Left ventricle myocardium superior (tissue), 1 donor: ENCODE measurements at regions not wholly inside any gene's neighbourhood (a gene's known extent, or its start where the extent isn't known, plus 50 kb on each side); places are given as distances from the start of the nearest gene placed in this dataset.
"Not testable (repeated sequence)": the region's sequence is repeated elsewhere in the genome, so short reads cannot be mapped to it uniquely, and the experiment has no call there.

ENCODE experiments used
- ATAC-seq: fragments of 200-7000 bp; cut with Tn5 transposase; one replicate; pipeline ENCODE4 v1.9.1; 2020; ENCODE audit warnings: mild to moderate bottlenecking, moderate library complexity
- DNase-seq: peaks from one replicate; pipeline ENCODE4 v3.0.0-alpha.2; 2020
- intact Hi-C: fragments of 100-400 bp; cut with micrococcal nuclease; formaldehyde crosslinking; loops from one replicate; pipeline ENCODE4 v1.11.0; 2022
- donor health status: DM: no; HTN: yes; CAD: no; lungs with severe emphysema.

DNA sequence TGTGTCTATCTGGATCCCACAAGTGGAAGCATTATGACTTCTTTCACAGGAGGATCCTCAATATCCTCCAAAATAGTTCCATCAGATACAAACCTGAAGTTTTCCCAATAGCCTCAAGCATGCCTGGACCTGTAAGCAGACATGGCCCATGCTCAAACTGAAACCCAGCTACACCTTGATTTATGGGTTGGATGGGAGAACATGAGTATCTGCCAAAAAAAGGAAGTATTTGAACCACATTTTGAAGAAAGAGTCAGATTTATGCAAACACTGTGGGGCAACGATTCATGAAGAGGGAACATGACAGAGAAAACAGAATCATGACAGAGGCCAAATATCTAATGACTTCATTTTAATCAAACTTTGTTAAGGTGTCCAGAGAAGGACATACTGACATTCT is 351.0 kb upstream of the NFIA start:
- no peak for ATAC-seq
- no peak for DNase-seq
- intact Hi-C loops: no loop called here

DNA sequence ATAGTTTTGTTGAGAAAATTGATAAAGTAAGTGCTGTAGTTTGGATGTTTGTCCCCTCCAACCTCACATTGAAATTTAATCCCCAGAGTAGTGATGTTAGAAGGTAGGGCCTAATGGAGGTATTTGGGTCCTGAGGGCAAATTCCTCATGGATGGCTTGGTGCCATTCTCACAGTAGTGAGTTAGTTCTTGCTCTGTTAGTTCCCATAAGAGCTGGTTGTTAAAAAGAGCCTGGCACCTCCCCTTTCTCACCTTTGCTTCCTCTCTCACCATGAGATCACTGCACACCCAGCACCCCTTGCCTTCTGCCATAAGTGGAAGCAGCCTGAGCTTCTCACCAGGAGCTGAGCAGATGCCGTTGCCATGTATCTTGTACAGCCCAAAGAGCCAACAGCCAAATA is 354.8 kb upstream of the NFIA start:
- ATAC-seq: no peak
- intact Hi-C loops: no loop called here
- no peak for DNase-seq

DNA sequence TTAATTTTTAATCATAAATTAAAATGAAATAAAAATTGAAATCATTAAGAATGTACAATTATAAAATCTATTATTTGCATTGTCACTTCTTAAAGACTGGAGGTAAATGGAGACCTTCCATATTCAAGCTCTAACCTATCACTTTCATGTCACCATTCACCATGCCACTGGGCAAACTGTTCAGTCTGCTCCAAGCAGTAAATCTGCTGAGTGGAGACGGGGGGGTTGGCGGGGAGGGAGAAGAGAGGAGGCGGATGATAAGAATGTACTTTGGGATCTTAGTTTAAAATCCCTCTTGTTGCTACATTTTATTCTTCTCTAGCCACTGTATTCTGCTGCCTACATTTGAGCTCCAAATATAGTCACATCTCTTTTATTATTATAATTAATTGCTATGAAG is 365.9 kb upstream of the NFIA start:
- intact Hi-C loops: no loop called here
- ATAC-seq (no peak), DNase-seq (no peak)

DNA sequence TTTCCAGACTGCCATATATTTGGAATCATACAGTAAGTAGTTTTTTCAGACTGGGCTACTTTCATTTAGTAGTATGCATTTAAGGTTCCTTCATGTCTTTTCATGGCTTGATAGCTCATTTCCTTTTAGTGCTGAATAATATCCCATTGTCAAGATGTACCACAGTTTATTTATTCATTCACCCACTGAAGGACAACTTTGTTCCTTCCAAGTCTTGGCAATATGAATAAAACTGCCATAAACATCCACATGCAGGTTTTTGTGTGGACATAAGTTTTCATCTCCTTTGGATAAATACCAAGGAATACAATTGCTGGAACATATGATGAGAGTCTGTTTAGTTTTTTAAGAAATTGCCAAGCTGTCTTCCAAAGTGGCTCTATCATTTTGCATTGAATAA is 366.4 kb upstream of the NFIA start:
- intact Hi-C loops: no loop called here
- no peak for ATAC-seq
- no peak for DNase-seq

DNA sequence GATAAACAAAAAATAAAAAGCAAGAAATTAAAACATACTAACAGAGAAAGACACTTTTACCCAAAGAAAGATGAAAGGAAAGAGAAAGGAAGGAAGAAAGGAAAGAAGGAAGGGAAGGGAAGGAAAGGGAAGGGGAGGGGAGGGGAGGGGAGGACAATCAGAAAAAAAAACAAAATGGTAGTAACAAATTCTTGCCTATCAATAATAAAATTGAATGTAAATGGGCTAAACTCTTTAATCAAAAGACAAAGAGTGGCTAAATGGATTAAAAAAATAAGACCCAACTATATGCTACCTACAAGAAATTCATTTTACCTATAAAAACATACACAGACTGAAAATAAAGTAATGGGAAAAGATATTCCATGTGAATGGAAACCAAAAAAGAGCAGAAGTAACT is 372.9 kb upstream of the NFIA start:
- intact Hi-C loops: no loop called here
- ATAC-seq: no peak
- no peak for DNase-seq

DNA sequence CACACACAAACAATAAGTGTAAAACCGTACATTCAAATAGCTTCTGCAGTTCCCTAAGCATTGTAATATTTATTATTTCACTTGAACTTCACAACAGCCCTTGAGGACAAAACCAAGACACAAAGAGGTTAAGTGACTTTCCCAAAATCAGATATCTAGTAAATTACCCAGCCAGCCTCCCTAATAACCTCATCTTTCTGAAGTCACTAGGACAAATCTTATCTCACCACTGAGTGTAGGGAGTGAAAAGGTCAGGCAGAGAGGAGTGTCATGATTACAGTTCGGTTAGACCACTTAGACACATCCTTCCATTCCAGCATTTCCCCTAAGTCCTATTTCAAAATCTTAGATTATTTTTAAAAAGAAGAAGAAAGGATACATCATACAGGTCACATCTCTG is 377.3 kb upstream of the NFIA start:
- DNase-seq (no peak), ATAC-seq (no peak)
- intact Hi-C loops: no loop called here

DNA sequence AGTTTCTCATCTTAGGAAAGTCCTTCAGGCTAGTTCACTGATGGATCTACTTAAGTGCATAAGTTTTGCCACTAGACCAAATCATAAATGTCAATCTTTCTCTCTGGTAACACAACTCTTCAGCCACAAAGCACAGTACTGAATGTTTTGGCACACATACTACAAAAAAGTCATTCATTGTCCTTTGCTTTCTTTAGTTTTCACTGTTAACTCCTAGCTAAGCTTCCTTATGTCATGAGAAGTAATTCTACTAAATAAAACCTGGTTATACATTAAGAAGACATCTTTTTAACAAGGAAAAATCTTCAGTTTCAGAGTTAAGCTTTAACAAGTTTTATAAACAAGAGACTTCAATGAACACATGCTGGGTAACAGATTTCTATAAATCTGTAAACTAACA is 379.2 kb upstream of the NFIA start:
- intact Hi-C loops: no loop called here
- no peak for ATAC-seq

DNA sequence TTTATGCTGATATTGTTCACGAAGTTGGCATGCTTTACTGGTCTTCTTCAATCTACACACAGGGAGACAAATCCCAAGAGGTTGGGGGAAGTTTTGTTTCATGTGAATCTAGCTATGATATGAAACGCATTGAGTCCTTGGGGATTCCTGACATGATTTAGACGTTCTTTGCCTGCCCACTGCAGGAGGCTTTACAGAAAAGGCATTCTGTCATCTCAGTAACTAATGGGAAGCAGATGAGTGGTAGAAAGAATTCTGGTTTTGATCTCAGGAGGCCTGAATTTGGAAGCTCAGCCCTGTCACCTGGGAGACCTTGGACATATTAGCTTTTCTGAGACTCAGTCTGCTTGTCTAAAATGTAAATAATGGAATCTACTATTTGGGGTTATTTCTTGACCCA is 383.0 kb upstream of the NFIA start:
- DNase-seq (no peak), ATAC-seq (no peak)
- intact Hi-C loops: no loop called here

More for the DNA sequence above, 379.2 kb upstream of the NFIA start:
- DNase-seq: no peak

DNA sequence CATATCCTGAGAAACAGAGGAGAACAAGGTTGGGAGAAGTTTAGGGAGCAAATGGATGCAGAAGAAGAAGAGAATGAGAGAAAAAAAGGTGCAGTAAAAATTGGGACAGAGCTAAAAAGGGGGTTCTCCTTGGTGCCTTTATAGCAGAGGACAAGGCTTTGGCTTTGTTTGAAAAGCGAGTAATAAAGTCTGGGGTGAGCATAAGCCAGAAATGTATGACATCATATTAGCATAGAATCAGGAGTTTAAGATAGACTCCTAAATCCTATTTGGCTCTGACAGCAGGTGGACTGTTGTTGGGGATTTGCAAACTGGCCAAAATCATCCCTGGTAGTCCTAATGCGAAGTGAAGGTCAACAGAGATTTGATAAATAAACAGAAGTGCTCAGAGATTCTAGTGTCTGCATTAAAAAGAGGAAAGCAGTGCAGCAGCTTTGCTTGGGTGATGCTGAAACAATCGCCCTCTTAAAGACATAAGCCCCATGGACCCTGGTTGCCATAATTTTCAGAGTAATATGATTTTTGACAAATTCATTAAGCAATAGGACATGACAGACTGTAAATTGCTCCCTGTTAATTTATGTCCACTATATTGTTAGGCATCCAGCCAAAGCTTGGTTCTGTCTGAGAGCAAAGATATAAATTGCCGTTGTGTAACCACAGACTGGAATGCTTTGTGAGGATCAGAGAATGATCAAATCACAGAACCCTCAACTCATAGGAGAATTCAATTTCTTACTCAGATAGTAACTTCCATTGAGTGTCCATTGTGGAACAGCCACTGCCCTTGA is 385.0 kb upstream of the NFIA start:
- no peak for ATAC-seq
- intact Hi-C loops: no loop called here
- DNase-seq: no peak

DNA sequence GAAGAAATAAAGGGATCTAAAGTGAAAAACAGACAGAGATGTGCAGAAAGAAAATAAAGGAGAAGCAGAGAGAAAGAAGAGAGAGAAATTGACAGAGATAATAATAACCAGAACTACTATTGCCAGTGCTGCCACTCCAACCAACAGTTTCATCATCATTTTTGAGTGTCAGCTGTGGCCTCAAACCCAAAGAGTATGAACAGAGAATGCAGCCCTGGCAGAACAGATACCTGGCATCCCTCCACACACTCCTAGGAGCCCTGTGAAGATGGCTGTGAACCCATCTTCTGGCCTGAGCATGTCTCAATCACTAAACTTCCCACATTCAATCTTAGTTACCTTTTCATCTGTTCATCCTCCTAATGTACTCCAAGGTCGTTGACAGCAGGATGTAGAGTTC is 385.8 kb upstream of the NFIA start:
- DNase-seq (no peak), ATAC-seq (peak; percentile 58)
- intact Hi-C loops: no loop called here

DNA sequence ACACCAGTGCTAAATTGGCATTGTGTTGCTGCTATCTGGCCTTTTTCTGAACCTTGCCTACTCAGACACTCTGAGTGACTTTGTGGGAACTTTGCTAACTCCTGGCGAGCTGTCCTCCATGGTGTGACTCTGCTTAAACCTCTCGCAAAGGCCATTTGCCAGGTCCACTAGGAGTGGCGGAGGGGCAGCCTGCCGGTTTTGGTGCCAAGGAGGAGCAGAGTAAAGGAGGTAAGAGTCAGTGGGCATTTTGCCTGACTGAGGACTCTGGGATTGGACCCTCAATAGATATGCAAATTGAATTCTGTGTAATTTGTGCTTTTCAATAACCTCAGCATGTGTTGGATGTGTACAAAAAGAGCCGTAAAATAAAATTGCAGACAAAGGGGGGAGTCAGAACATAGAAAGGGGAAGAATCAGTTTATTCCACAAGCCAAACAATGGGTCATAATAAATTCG is 386.6 kb upstream of the NFIA start:
- ATAC-seq: peak; percentile 98
- DNase-seq: peak; percentile 66
- intact Hi-C loops: no loop called here

DNA sequence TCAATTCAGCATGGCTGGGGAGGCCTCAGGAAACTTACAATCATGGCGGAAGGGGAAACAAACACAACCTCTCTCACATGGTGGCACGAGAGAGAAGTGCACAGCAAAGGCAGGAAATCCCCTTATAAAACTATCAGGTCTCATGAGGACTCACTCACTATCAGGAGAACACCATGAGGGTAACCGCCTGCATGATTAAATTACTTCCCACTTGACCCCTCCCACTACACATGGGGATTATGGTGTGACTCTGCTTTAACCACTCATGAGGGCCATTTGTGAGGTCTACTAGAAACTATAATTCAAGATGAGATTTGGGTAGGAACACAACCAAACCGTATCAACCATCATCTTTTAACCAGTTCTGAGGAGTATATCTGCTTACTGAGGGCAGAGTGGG is 387.4 kb upstream of the NFIA start:
- DNase-seq: no peak
- ATAC-seq: peak; percentile 17
- intact Hi-C loops: no loop called here

DNA sequence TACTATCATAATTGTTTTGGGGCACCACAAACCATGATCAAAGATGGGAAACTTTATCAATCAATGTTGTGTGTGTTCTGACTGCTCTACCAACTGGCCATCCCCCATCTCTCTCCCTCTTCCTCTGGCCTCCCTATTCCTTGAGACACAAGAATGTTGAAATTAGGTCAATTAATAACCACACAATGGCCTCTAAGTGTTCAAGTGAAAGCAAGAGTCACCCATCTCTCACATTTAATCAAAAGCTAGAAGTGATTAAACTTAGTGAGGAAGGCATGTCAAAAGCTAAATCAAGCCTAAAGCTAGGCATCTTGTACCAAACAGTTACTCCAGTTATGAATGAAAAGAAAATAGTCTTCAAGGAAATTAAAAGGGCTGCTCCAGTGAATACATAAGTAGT is 390.3 kb upstream of the NFIA start:
- DNase-seq (no peak), ATAC-seq (no peak)
- intact Hi-C loops: no loop called here

DNA sequence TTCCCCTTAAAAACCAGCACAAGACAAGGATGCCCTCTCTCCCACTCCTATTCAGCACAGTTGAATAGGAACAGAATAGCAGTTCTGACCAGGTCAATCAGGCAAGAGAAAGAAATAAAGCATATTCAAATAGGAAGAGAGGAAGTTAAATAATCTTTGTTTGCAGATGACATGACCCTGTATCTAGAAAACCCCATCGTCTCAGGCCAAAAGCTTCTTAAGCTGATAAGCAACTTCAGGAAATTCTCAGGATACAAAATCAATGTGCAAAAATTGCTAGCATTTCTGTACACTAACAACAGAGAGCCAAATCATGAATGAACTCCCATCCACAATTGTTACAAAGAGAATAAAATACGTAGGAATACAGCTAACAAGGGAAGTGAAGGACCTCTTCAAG is 394.1 kb upstream of the NFIA start:
- DNase-seq, intact Hi-C loops, ATAC-seq: not testable (repeated sequence)

DNA sequence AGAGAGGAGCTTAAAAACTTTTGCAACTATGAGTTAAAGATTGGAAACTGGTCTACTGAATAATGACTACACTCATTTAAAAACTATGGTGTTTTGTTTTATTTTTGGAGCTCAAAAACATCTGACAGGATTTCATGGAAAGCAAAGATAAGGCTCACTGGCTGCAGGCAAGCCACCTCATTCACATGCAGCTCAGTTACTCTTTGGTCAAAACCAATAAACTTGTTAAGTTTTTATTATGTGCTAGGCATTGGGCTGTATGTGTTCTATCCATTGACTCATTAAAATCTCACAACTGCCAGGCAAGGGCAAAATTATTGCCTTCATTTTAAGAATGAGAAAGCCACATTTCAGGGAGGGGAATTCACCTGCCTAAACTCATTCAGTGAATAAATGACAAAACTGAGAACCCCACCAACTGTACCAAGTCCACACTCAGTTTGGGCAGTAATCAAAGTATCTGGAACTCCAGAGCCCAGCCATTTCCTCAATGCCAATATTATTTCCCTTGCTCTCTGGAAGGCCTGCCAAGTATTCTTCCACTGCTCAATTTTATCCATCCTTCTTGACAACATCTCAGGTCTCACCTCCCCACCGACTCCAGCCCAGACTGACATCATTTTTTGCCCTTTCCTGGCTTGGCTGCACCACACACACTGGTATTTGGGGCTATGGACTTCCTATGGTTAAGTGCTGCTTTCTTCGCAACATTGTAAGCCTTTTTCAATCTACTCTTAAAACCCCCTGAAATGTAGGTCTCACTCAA is 401.1 kb upstream of the NFIA start:
- no peak for DNase-seq
- ATAC-seq: peak; percentile 37
- intact Hi-C loops: no loop called here

DNA sequence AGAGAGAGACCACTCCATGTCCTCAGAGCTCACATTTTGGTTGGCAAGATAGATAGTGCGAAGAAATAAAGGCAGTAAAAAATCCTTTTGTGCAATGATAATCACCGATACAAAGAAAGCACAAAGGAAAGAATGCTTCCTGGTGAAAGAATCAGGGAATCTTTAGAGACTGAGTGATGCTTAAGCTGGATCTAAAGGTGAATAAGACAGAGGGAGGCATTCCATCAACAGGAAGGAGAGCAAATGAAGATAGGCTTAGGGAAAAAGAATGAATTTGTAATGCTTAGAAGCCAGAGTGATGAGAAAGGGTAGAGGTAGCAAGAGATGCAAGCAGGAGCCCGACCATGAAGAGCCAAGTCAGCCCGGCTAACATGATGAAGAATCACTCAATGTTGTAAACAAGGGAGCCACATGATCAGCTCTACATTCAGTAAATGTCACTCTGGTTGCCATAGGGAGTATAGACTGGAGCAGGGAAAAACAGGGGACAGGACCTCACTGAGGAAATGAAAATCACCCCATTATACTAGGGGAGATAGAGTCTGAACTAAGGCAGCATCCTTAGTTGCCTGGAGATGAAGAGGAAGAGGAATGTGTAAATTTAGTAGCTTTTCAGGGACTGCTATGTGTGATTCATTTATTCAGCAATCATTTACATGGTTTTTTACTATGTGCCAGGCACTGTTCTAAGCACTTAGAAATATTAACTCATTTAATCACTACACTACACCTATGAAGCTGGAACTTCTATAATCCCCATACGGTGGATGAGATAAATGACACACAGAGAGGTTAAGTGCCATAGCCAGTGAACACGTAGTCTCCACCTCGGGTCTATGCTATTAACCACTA is 402.6 kb upstream of the NFIA start:
- intact Hi-C loops: no loop called here
- ATAC-seq (no peak), DNase-seq (no peak)

DNA sequence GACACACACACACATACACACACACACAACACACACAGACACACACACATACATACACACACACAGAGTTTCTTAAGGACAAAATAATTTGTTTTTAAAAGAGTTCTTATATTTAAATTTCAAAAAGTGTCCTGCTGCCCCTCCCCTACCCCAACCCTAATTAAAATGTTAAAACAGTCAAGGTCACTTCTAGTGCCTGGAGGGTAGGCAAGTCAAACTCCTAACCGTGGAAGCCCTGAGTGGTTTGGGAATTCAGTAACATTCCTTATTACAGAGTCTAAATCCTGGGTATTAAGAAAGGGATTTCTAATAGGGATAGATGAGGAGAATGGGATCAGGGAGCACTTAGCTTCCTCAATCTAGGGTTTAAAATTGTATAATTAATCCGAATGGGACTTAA is 403.6 kb upstream of the NFIA start:
- ATAC-seq: no peak
- no peak for DNase-seq
- intact Hi-C loops: no loop called here

DNA sequence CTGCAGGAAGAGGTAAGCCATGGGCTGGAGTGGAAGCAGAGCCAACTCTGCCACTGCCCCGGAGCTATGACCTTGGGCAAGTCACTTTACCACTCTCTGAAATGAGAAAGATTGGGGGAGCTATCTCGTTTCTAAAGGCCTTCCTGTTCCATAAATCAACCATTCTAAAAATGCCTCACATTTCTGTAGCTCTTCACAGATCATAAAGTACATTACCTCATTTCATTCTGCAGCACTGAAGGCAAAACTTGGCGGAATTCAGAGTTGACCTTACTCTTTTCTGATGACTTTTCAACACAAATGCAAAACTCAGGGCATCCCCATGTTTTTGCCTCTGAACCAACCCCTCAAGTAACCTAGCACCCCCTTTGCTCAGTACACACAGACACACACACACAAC is 404.0 kb upstream of the NFIA start:
- ATAC-seq: no peak
- no peak for DNase-seq
- intact Hi-C loops: no loop called here

DNA sequence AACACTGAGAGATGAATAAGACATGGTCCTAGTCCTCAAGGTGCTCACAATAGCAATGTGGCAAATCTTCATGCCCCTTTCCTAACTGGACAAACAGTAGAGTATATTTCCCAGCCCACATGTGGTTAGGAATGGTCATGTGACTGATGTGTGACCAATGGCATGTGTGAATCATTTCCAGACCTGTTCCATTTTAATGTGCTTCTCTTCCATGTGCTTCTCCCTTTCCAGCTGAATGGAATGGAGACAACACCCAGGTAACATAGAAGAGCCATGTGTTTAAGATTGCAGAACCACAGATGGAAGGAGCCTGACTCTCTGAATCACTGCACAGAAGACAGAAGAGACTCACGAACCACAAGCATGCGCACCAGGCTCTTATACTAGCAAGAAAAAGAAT is 409.9 kb upstream of the NFIA start:
- DNase-seq (no peak), ATAC-seq (no peak)
- intact Hi-C loops: no loop called here

DNA sequence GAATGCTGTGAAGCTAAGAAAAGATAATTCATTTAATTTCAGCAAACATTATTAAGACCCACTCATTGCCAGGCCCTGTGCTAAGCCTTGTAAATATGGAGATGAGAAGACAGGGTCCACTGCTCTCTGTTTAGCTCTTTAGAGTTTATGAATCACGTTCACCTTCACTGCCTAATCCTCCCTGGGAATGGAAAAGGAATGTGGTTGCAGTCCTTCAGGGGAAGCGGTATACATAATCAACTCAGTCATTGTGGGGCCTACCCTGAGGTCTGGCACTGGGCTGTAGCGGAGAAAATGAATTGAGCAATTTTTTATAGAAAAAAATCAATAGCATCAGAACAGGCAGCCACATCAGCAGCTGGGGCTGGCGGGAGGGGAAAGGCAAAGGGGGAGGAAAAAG is 412.1 kb upstream of the NFIA start:
- intact Hi-C loops: no loop called here
- ATAC-seq (no peak), DNase-seq (no peak)
